K562 (cell line): ENCODE measurements at regions not wholly inside any gene's neighbourhood (a gene's known extent, or its start where the extent isn't known, plus 50 kb on each side); places are given as distances from the start of the nearest gene placed in this dataset.

Source experiments
- ATAC-seq: fragments of 200-7000 bp; cut with Tn5 transposase; 3 replicates; pipeline ENCODE4 v1.9.1; 2020; ENCODE audit warnings: moderate library complexity
- BruUV-seq: library from RNA; stranded (reverse); fragments of 400-500 nt; replicated peaks from 2 replicates; lab custom pipeline; 2021; lab: Mats Ljungman, UMichigan
- CTCF ChIA-PET: fragments of 300-600 bp; formaldehyde crosslinking; extraction: SDS; loops from one replicate; lab custom pipeline; 2021; ENCODE audit warnings: low intra/inter-chr PET ratio; lab: Yijun Ruan, JAX
- POLR2A ChIA-PET: fragments of 300-600, 350-650 bp; sonication (Branson Sonifier 250); formaldehyde crosslinking; extraction: SDS; loops from one replicate; lab custom pipeline; 2021; ENCODE audit warnings: antibody characterized with exemption, inconsistent platforms; lab: Yijun Ruan, JAX
- DNase-seq, 4 experiments: peaks; one replicate each; pipeline versions ENCODE4 v3.0.0 to v3.0.0-alpha.2; 2011 to 2018; ENCODE audit warnings: low spot score in 3 of 4, mixed read lengths in 3 of 4; ENCODE audit errors: extremely low read depth in 1 of 4
- FAIRE-seq: peaks from 2 replicates; lab custom pipeline; 2011; peaks lifted over from hg19 to GRCh38; lab: Jason Lieb, UNC
- H2AFZ ChIP-seq: 2 replicates; pipeline ENCODE4 v1.6.0; 2011; ENCODE audit warnings: low read depth, low read length, control low read depth, inconsistent platforms
- H3K27ac ChIP-seq: fragments of 200-600 bp; 3 replicates; pipeline ENCODE4 v1.8.0; 2011; ENCODE audit warnings: low read depth, mild to moderate bottlenecking, control low read depth, inconsistent platforms, low read length, moderate library complexity, mixed read lengths; ENCODE audit errors: extremely low read depth
- H3K27me3 ChIP-seq, 2 experiments: fragments of 300-600 bp in 1 of 2; 2 replicates in 1 of 2; 3 replicates in 1 of 2; pipeline versions ENCODE4 v1.6.0 to v1.8.0; 2011; ENCODE audit warnings: inconsistent platforms in 2 of 2, low read length in 2 of 2, mild to moderate bottlenecking in 1 of 2, mixed read lengths in 1 of 2, moderate library complexity in 1 of 2; ENCODE audit not compliant: control insufficient read depth in 2 of 2, insufficient read depth in 2 of 2
- H3K36me3 ChIP-seq: fragments of 300-600 bp; 3 replicates; pipeline ENCODE4 v1.8.0; 2011; ENCODE audit warnings: mild to moderate bottlenecking, low read length, inconsistent platforms; ENCODE audit not compliant: control insufficient read depth, insufficient read depth
- H3K4me1 ChIP-seq, 2 experiments: fragments of 200-600 bp in 1 of 2; replicated peaks in 1 of 2; 2 replicates in 1 of 2; 3 replicates in 1 of 2; pipeline versions ENCODE4 v1.5.1 to v1.8.0; 2011; ENCODE audit warnings: inconsistent platforms in 2 of 2, low read length in 2 of 2, mild to moderate bottlenecking in 1 of 2, mixed read lengths in 1 of 2, moderate library complexity in 1 of 2; ENCODE audit not compliant: control insufficient read depth in 2 of 2, insufficient read depth in 2 of 2
- H3K4me2 ChIP-seq: 2 replicates; pipeline ENCODE4 v1.6.1; 2011; ENCODE audit warnings: low read length, control low read depth, inconsistent platforms, mixed read lengths; ENCODE audit not compliant: insufficient read depth
- H3K4me3 ChIP-seq: fragments of 200-600 bp; sonication (generic), shearing (Covaris generic); 2 replicates; pipeline ENCODE4 v1.5.1; 2016; ENCODE audit warnings: control low read depth, inconsistent platforms
- H3K79me2 ChIP-seq: fragments of 200-600 bp; 3 replicates; pipeline ENCODE4 v1.8.0; 2011; ENCODE audit warnings: low read length, inconsistent platforms; ENCODE audit not compliant: control insufficient read depth, insufficient read depth
- H3K9ac ChIP-seq, 2 experiments: 2 replicates each; pipeline versions ENCODE4 v1.6.0 to v1.6.1; 2011; ENCODE audit warnings: low read depth in 2 of 2, low read length in 2 of 2, control low read depth in 1 of 2, inconsistent platforms in 1 of 2, mild to moderate bottlenecking in 1 of 2, mixed read lengths in 1 of 2; ENCODE audit not compliant: insufficient read depth in 1 of 2
- H3K9me1 ChIP-seq: one replicate; pipeline ENCODE4 v1.6.0; 2011; ENCODE audit warnings: inconsistent platforms, mild to moderate bottlenecking, low read length, moderate library complexity; ENCODE audit not compliant: control insufficient read depth, insufficient read depth
- H3K9me3 ChIP-seq: replicated peaks from 2 replicates; pipeline ENCODE4 v1.5.1; 2011; ENCODE audit warnings: low read depth, low read length, inconsistent platforms; ENCODE audit not compliant: control insufficient read depth, insufficient read depth
- H4K20me1 ChIP-seq: replicated peaks from 2 replicates; pipeline ENCODE4 v1.6.1; 2011; ENCODE audit warnings: low read length, inconsistent platforms, mixed read lengths; ENCODE audit not compliant: control insufficient read depth, insufficient read depth
- BMI1 ChIP-seq: fragments of 150-350 bp; IDR thresholded peaks from 2 replicates; pipeline ENCODE4 v1.6.1; 2014; ENCODE audit warnings: low read length
- CBX1 ChIP-seq: sonication (generic); IDR thresholded peaks from 2 replicates; pipeline ENCODE4 v1.6.1; 2016; ENCODE audit warnings: antibody characterized with exemption, low read depth, mild to moderate bottlenecking
- DPF2 ChIP-seq: fragments of 450-650 bp; IDR thresholded peaks from 2 replicates; pipeline ENCODE4 v1.6.1; 2016
- IRF2 ChIP-seq: sonication (generic); formaldehyde crosslinking; IDR thresholded peaks from 2 replicates; pipeline ENCODE4 v1.8.1; 2022; ENCODE audit warnings: mild to moderate bottlenecking, missing genetic modification reagents
- MYC ChIP-seq, 2 experiments: fragments of 250-450 bp in 1 of 2; sonication (Bioruptor Pico) in 1 of 2; IDR thresholded peaks; 2 replicates each; pipeline versions ENCODE4 v1.5.1 to v1.6.1; 2012 to 2021; ENCODE audit warnings: low read depth in 2 of 2, borderline replicate concordance in 1 of 2, improper control_type of control experiment in 1 of 2, low read length in 1 of 2, mild to moderate bottlenecking in 1 of 2, moderate library complexity in 1 of 2
- NFYB ChIP-seq: IDR thresholded peaks from 2 replicates; pipeline ENCODE4 v1.6.1; 2011; ENCODE audit warnings: mild to moderate bottlenecking, moderate library complexity; ENCODE audit not compliant: insufficient read length; ENCODE audit errors: extremely low read depth
- RHOXF2B ChIP-seq: fragments of 250-450 bp; sonication (Bioruptor Pico); conservative IDR thresholded peaks from 2 replicates; pipeline ENCODE4 v1.5.1; 2021
- SFPQ ChIP-seq: fragments of 200-400 bp; formaldehyde crosslinking; IDR thresholded peaks from 2 replicates; pipeline ENCODE4 v1.6.1; 2017; ENCODE audit warnings: mild to moderate bottlenecking, low read depth, low read length, moderate library complexity
- SIN3B ChIP-seq: fragments of 450-650 bp; IDR thresholded peaks from 2 replicates; pipeline ENCODE4 v1.6.1; 2017; ENCODE audit warnings: low read depth, mild to moderate bottlenecking, moderate library complexity
- TFE3 ChIP-seq: fragments of 450-650 bp; formaldehyde crosslinking; IDR thresholded peaks from 2 replicates; pipeline ENCODE4 v1.4.0; 2020; ENCODE audit warnings: mild to moderate bottlenecking, mixed read lengths
- YY1 ChIP-seq, 3 experiments: IDR thresholded peaks; 2 replicates each; pipeline ENCODE4 v1.6.1; 2011; ENCODE audit warnings: low read length in 2 of 3, mild to moderate bottlenecking in 2 of 3, moderate library complexity in 2 of 3, borderline replicate concordance in 1 of 3, control low read depth in 1 of 3, low read depth in 1 of 3; ENCODE audit not compliant: insufficient read depth in 3 of 3, insufficient replicate concordance in 2 of 3, control insufficient read depth in 1 of 3, insufficient read length in 1 of 3; ENCODE audit errors: extremely low read depth in 1 of 3
- WGBS: fragments of 100-300 bp; shearing (Covaris generic); methylation state at CpG from one replicate; pipeline ENCODE4 v1.1.6; 2016; ENCODE audit warnings: low coverage, mixed read lengths; ENCODE audit not compliant: insufficient coverage; ENCODE audit errors: missing lambda C conversion rate; 5-methylcytosine and 5-hydroxymethylcytosine counted together
- in situ Hi-C: fragments of 300-500 bp; cut with MboI; formaldehyde crosslinking; loops from 4 replicates; pipeline ENCODE4 v1.15.0; 2018; ENCODE audit warnings: inconsistent platforms, mixed read lengths
- intact Hi-C: fragments of 100-400 bp; cut with micrococcal nuclease; formaldehyde crosslinking; loops from 2 replicates; pipeline ENCODE4 v1.14.2; 2022

- TF ChIP-seq SFPQ = no peak
- no peak for TF ChIP-seq RHOXF2B (CRISPR knock-in tag)
- no peak for TF ChIP-seq NFYB
- TF ChIP-seq BMI1 = no peak
- TF ChIP-seq SIN3B = no peak
- no peak for TF ChIP-seq DPF2
These were observed 290.8 kb upstream of the MDGA2 start (continued) for GRCh38 chr14:47966076-47966810.

- BruUV-seq = no TSS peak
- ChIA-PET CTCF (no interaction called here), POLR2A (no interaction called here)
- 0% methylated on average over 3 of the region's 3 CpGs for WGBS
- Histone ChIP-seq H4K20me1 (no peaks in the 10 kb centered on the region), H3K9me1 (no peaks in the 10 kb centered on the region), H3K4me2 (no peak overlapping the region), H3K79me2 (no peaks in the 10 kb centered on the region), H3K9ac (no peak overlapping the region), H3K36me3 (no peaks in the 10 kb centered on the region), H2AFZ (no peak overlapping the region), H3K4me3 (no peak overlapping the region), H3K27me3 (no peaks in the 10 kb centered on the region), H3K4me1 (no peaks in the 10 kb centered on the region), H3K27ac (no peak overlapping the region), H3K9me3 (no peaks in the 10 kb centered on the region)
- TF ChIP-seq TFE3 (CRISPR knock-in tag) = no peak
- TF ChIP-seq NFYB = no peak
- TF ChIP-seq IRF2 (CRISPR knock-in tag) = no peak
- TF ChIP-seq CBX1 = no peak
- no peak for TF ChIP-seq MYC (IDR thresholded peaks at IDR 0.05; ENCODE audit: low read depth, low read length)
- TF ChIP-seq MYC (CRISPR knock-in tag; IDR thresholded peaks at IDR 0.05; ENCODE audit: borderline replicate concordance, low read depth) = no peak
- TF ChIP-seq YY1 (IDR thresholded peaks at IDR 0.05; ENCODE audit: borderline replicate concordance in 1 of 3, control insufficient read depth in 1 of 3, extremely low read depth in 1 of 3, insufficient read depth in 3 of 3, insufficient read length in 1 of 3, insufficient replicate concordance in 2 of 3, low read depth in 1 of 3, low read length in 2 of 3) = no peak
- in situ Hi-C loops (no loop called here), intact Hi-C loops (no loop called here)
- no peak for ATAC-seq
- no peak for DNase-seq
- no peak for FAIRE-seq
These were observed 286.2 kb upstream of the MDGA2 start for GRCh38 chr14:47961634-47962033.
